Activated T-cell treated with anti-CD3 and anti-CD28 coated beads for 4 hours (primary cell): ENCODE measurements at regions not wholly inside any gene's neighbourhood (a gene's known extent, or its start where the extent isn't known, plus 50 kb on each side); places are given as distances from the start of the nearest gene placed in this dataset.

Experiments
- DNase-seq: peaks from one replicate; pipeline ENCODE4 v3.0.0-alpha.2; 2020

DNA sequence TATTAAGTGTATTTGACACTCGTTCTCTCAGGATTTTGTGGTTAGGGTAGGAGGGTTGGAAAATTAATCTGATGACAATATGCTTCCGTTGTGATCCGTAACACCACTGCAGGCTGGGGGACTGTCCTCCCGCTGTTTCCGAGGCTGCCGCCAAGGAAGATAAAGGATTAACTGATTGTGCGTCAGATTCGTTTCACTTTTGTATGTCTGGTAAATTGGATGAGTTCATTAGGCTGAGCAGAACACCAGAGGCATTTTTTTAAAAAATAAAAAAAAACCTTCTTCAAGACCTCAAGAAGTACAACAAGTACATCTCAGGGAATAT is 486.7 kb upstream of the SALL1 start:
- DNase-seq = no peak

DNA sequence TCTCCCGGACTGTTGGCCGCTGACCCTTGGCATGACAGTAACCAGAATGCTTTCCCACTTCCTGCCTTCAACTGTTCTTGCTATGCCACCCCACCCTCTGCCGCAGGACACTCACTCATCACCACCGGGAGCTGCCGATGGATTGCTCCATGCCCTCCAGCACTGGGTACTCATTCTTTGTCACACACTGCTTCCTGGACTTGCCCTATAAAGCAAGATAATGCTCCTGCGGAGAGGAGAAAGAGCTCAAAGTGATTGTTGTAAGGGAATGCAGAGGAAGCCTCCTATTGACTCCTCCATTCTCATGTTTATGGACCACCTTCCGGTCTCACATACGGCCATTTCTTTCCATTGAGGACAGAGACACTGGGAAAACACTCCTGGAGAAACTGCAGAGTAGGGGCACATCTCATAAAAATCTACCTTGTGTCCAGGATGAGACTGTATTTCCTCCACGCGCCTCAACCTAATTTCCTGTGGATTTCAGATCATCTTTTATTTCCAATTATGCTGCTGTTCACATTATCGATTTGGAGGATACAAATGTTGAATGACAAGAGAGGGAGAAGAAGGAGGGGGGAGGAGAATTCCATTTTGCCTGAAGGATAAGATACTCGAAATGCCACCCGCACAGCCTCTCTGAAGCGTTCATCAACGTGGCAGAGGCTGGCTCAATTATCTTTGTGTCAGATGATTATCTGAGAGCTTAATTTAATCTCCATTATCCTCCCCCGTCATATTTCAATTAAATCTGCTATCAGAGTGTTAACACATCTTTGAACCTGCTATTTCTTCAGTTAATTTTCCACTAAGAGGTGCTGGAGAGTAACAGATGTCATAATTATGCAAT is 486.1 kb upstream of the SALL1 start:
- DNase-seq = no peak

DNA sequence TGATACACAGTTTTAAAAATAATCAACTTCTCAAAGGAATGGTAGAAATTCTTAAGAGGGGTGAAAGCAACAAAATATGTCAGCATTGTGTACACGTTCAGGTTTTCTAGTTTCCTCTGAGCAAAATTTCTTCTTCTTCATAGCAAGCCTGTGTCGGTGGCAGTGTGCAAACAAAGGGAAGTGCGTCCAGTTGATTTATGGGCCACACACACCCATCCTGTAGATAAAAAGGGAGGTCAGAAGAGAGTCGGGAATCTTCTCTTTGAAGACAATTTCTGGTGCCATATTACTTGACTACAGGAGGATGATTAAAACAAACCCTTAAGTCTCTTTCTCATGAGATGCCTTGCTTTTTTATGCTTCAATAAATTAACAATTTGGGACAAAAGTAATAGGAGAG is 484.1 kb upstream of the SALL1 start:
- DNase-seq = no peak

GRCh38 chr16:51630076-51630475 is 479.0 kb upstream of the SALL1 start:
- DNase-seq = no peak

DNA sequence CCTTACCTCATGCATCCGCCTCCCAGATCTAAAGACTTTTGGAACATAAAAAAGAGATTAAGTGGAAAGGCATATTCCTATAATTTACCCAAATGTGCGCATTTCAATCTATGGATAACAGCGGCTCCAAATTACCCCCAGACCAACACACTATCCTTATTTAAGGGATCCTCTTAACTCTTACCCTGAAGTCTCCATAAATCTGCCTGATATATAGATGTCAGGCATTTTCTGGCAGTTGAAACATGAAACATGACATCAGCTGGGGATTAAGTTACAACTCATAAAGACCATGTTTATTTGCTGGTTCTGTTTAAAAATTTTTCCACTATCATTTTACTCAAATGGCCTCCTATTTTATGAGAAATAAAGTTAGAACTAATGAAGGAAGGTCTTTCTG is 478.5 kb upstream of the SALL1 start:
- no peak for DNase-seq

DNA sequence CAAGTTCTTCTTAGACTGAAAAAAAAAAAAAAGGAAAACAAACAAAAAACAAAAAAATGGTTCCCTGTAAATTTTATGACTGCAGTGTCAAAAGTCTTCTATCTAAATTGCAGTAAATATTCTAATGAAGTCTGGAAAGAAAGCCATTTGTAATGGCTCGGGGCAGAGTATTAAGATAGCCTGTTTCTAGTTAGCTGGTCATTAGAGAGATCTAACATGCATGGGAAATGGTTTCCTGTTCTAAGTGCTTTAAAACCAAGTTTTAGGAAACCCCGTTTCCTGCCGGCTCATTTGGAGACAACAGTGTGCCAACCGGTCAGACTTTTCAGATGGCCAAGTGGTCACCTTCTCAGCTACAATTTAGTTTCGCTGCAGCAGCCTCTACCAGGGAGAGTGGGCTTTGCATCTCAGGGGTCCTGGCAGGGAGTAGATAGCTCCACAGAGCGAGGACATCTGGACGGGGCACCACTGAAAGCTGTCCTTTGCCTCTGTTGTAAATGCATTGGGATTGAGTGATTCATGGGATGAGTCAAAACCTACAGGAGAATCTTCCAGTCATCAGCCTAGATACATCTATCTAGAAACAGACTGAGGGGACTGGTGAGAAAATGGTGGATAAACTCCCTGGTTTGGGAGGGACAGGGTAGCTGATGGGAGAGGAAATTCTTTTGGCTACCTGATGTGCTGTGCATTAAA is 473.2 kb upstream of the SALL1 start:
- DNase-seq = no peak

- DNase-seq = no peak
Measured at GRCh38 chr16:51621610-51622009, 470.5 kb upstream of the SALL1 start.

- no peak for DNase-seq
Measured at GRCh38 chr16:51615141-51615540, 464.1 kb upstream of the SALL1 start.

- no peak for DNase-seq
Measured at GRCh38 chr16:51607201-51607651, 456.2 kb upstream of the SALL1 start.

DNA sequence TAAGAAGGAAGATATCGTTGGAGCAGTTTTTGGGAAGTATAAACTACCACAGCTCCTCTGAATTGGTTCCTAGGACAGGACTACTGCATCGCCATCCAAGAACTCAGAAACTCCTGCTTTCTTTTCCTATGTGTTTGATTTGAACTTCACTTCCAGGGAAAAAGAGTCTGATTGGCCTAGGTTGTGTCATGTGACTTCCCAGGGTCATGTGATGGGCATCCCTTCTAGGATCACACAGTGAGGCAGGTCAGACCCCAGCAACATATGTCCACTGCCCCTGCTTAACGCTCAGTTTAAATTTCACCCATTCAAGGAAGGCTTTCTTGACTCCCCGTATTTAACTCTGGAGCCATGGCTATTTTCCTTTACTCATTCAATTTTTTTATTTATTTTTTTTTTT is 445.2 kb upstream of the SALL1 start:
- no peak for DNase-seq

GRCh38 chr16:51592535-51593300 is 441.6 kb upstream of the SALL1 start:
- DNase-seq = no peak

GRCh38 chr16:51592001-51592501 is 441.0 kb upstream of the SALL1 start:
- no peak for DNase-seq

GRCh38 chr16:51591480-51591879 is 440.4 kb upstream of the SALL1 start:
- no peak for DNase-seq

DNA sequence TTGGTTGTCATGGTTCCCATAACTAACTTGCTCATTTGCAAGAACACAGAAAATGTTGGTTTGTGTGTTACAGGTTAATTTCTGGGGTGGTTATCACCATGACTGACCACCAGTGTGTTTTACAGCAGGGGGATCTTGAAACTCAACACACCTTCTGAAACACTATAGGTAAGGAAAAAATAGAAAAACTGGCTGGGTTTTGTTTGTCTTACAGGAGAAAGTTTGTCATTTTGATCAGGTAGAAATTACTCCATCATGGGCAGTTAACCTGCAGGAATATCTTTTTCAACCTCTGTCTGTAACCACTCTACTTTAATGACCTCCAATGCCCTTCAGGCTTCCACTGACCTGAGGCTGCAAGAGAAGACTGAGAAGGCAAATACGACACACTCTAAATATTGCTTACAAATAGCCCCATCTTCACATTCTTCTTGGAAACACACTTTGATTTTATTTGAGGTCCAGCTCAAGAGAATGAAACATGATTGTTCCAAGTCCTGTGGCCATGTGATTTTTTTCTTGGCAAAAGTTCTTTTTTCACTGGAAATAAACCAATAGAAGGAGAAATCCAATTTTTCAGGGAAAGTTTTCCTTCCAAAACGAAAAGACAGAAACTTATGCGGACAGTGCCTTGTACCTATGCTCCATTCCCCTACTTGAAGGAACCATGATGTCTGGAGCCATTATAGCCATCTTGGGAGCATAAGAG is 428.7 kb upstream of the SALL1 start:
- DNase-seq = no peak

DNA sequence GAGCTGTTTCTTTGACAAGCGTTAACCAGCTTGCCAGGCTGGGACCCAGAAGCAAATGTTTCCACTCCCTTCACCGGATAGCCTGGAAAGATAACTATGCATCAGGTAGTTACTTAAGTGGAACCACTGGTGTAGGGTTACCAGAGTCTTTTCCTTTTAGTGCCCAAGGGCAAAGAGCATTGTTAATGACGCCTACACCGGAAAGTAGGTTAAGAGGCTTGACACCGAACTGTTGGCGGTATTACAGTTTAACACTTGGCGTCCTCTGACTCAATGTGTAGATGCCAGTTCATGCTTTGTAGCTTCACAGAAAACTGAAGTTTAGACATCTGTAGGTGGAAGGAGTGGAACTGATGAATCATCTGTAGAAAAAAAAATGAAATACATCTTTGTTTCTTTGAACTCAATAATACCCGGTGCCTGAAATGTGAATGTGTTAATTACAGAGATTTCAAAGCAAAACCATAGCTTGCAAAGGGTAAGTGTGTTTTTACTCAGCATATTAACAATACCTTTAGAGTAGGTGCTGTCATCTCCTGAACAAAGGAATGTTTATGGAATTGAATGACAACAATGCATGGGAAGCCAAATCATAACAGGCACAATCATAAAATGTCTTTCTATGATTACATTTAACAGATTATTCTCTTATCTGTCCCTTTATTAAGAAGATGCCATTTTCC is 426.7 kb upstream of the SALL1 start:
- no peak for DNase-seq

GRCh38 chr16:51576498-51577195 is 425.6 kb upstream of the SALL1 start:
- no peak for DNase-seq

GRCh38 chr16:51573191-51573590 is 422.1 kb upstream of the SALL1 start:
- DNase-seq = no peak

DNA sequence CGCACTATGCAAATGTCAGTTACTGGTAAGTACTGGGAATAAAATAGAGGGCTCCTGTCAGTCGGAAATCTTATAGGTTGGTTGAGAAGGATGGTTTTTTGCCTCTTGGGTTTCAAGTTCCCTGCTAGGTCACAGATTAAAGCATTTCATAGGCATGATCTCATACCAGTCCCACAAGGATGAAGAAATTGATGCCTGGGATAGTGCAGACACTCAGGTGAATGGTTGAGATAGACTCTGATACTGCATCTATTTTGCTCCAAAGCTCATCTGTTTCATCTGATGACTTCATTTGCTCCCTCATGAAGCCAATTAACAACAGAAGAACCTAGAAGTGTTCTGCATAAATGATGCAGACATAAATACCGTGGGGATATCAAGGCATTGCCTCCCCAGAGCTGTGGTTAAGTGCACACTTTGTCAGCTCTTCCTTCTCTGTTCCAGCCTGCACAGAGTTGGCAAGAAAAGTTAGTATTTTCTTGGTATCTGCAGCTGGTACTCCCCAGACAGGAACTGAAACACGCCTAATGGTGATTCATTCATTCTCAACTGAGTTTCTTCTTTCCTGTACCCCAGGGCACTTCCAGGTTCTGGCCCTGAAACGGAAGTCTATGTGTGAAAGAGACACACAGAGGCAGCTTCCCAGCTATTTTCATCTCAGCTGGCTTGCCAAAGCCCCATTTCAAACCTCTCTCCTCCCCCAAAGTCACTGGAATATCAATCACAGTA is 418.3 kb upstream of the SALL1 start:
- no peak for DNase-seq

DNA sequence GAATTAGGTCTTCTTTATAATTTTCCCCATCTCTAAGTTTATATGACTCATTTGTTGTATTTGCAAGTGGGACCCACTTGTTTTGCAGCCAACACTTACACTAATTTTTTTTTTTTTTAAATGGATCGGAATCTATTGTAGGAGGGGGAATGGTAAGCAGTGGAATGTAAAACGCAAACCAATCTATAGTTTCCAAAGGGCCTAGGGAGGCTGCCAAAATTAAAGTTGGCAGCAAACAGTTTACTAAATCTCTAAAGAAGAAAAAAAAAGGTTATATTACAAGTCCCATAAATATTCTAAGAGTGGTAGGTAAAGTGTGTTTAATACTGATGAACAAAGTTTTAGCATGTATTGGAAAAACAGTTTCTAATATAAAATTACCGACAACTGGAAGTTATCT is 416.8 kb upstream of the SALL1 start:
- DNase-seq = no peak

- DNase-seq = no peak
Measured at GRCh38 chr16:51565184-51565583, 414.1 kb upstream of the SALL1 start.

GRCh38 chr16:51562891-51563290 is 411.8 kb upstream of the SALL1 start:
- no peak for DNase-seq
